ENCODE measurements at regions not wholly inside any gene's neighbourhood (a gene's known extent, or its start where the extent isn't known, plus 50 kb on each side); places are given as distances from the start of the nearest gene placed in this dataset.
"Not testable (repeated sequence)": the region's sequence is repeated elsewhere in the genome, so short reads cannot be mapped to it uniquely, and the experiment has no call there.

DNA sequence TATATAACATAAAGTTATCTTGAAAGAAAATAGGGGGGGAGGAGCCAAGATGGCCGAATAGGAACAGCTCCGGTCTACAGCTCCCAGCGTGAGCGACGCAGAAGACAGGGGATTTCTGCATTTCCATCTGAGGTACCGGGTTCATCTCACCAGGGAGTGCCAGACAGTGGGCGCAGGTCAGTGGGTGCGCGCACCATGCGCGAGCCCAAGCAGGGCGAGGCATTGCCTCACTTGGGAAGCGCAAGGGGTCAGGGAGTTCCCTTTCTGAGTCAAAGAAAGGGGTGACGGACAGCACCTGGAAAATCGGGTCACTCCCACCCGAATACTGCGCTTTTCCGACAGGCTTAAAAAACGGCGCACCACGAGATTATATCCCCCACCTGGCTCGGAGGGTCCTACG is 1704.4 kb upstream of the SPRY2 start:
- TF ChIP-seq, protein P1, sequence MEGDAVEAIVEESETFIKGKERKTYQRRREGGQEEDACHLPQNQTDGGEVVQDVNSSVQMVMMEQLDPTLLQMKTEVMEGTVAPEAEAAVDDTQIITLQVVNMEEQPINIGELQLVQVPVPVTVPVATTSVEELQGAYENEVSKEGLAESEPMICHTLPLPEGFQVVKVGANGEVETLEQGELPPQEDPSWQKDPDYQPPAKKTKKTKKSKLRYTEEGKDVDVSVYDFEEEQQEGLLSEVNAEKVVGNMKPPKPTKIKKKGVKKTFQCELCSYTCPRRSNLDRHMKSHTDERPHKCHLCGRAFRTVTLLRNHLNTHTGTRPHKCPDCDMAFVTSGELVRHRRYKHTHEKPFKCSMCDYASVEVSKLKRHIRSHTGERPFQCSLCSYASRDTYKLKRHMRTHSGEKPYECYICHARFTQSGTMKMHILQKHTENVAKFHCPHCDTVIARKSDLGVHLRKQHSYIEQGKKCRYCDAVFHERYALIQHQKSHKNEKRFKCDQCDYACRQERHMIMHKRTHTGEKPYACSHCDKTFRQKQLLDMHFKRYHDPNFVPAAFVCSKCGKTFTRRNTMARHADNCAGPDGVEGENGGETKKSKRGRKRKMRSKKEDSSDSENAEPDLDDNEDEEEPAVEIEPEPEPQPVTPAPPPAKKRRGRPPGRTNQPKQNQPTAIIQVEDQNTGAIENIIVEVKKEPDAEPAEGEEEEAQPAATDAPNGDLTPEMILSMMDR (IDR thresholded peaks at IDR 0.05 in 2 of 3, conservative IDR thresholded peaks at IDR 0.05 in 1 of 3; ENCODE audit: control insufficient read depth in 2 of 3, extremely low read depth in 1 of 3, insufficient read depth in 1 of 3, low read depth in 3 of 3, low read length in 3 of 3), result not testable (repeated sequence)
- not testable (repeated sequence) for TF ChIP-seq NRF1 (conservative IDR thresholded peaks at IDR 0.05; ENCODE audit: low read depth, low read length); JUND (IDR thresholded peaks at IDR 0.05; ENCODE audit: low read depth, low read length); POLR2AphosphoS2 (IDR thresholded peaks at IDR 0.05; ENCODE audit: low read depth, low read length); WRNIP1 (IDR thresholded peaks at IDR 0.05; ENCODE audit: borderline replicate concordance, low read depth, low read length)
- TF ChIP-seq, protein P2, sequence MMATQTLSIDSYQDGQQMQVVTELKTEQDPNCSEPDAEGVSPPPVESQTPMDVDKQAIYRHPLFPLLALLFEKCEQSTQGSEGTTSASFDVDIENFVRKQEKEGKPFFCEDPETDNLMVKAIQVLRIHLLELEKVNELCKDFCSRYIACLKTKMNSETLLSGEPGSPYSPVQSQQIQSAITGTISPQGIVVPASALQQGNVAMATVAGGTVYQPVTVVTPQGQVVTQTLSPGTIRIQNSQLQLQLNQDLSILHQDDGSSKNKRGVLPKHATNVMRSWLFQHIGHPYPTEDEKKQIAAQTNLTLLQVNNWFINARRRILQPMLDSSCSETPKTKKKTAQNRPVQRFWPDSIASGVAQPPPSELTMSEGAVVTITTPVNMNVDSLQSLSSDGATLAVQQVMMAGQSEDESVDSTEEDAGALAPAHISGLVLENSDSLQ (IDR thresholded peaks at IDR 0.05), result not testable (repeated sequence)

Data from GM12878 (cell line).